Uterus (tissue), 2 donors: ENCODE measurements at regions not wholly inside any gene's neighbourhood (a gene's known extent, or its start where the extent isn't known, plus 50 kb on each side); places are given as distances from the start of the nearest gene placed in this dataset.

Experiments
- CTCF ChIP-seq, 4 experiments: fragments of 200-600 bp in 2 of 4; fragments of 450-650 bp in 2 of 4; sonication (generic) in 2 of 4; IDR thresholded peaks; one replicate each; pipeline ENCODE4 v1.5.1; 2016 to 2019; ENCODE audit warnings: antibody characterized with exemption in 4 of 4, mild to moderate bottlenecking in 2 of 4, moderate library complexity in 1 of 4
- POLR2A ChIP-seq, 2 donors: fragments of 450-650 bp; IDR thresholded peaks; one replicate each; pipeline ENCODE4 v1.6.1; 2016; ENCODE audit warnings: antibody characterized with exemption in 2 of 2, mild to moderate bottlenecking in 1 of 2, moderate library complexity in 1 of 2

GRCh38 chrX:84932814-84933213 lies 70.9 kb upstream of the APOOL start:
- no peak for TF ChIP-seq CTCF (IDR thresholded peaks at IDR 0.05)
- no peak for TF ChIP-seq POLR2A (IDR thresholded peaks at IDR 0.05)
